Tibial artery (tissue), 4 donors: ENCODE measurements at regions not wholly inside any gene's neighbourhood (a gene's known extent, or its start where the extent isn't known, plus 50 kb on each side); places are given as distances from the start of the nearest gene placed in this dataset.

Experiments used
- DNase-seq, 2 donors: peaks; one replicate each; pipeline ENCODE4 v3.0.0-alpha.2; 2019
- H3K27ac ChIP-seq, 2 donors: fragments of 200-600 bp; sonication (generic) in 1 of 2; 1 replicate in 1 of 2; 2 replicates in 1 of 2; pipeline ENCODE4 v1.5.1; 2018 to 2019; ENCODE audit warnings: mild to moderate bottlenecking in 1 of 2
- H3K27me3 ChIP-seq, 2 donors: fragments of 200-600 bp; sonication (generic) in 1 of 2; one replicate each; pipeline versions ENCODE4 v1.5.1 to v1.6.0; 2016 to 2019
- H3K36me3 ChIP-seq, 3 donors: fragments of 200-600 bp; sonication (generic) in 2 of 3; one replicate each; pipeline ENCODE4 v1.5.1; 2016 to 2019; ENCODE audit warnings: mild to moderate bottlenecking in 2 of 3
- H3K4me1 ChIP-seq, 4 donors: fragments of 200-600 bp; sonication (generic) in 2 of 4; 1 replicate in 3 of 4; 2 replicates in 1 of 4; pipeline ENCODE4 v1.5.1; 2016 to 2019
- H3K4me3 ChIP-seq, 2 donors: fragments of 200-600 bp; sonication (generic) in 1 of 2; 1 replicate in 1 of 2; 2 replicates in 1 of 2; pipeline ENCODE4 v1.5.1; 2018 to 2019; ENCODE audit warnings: mild to moderate bottlenecking in 2 of 2
- H3K9me3 ChIP-seq, 3 donors: fragments of 200-600 bp; sonication (generic) in 1 of 3; one replicate each; pipeline ENCODE4 v1.5.1; 2016 to 2019
- CTCF ChIP-seq, 2 experiments: fragments of 200-600 bp in 1 of 2; fragments of 450-650 bp in 1 of 2; IDR thresholded peaks; one replicate each; pipeline ENCODE4 v1.5.1; 2017 to 2019; ENCODE audit warnings: antibody characterized with exemption in 2 of 2, mild to moderate bottlenecking in 1 of 2, moderate library complexity in 1 of 2
- intact Hi-C: fragments of 100-400 bp; cut with DNase I; formaldehyde crosslinking; loops from one replicate; pipeline ENCODE4 v1.15.0; 2023; ENCODE audit warnings: low total_unique reads

GRCh38 chr5:112635771-112636731 is 101.6 kb upstream of the APC start:
- DNase-seq: no peak
- no peak for TF ChIP-seq CTCF (IDR thresholded peaks at IDR 0.05)
- no peaks in the 10 kb centered on the region for H3K9me3 ChIP-seq
- H3K4me3 ChIP-seq: no peak overlapping the region
- no peaks in the 10 kb centered on the region for H3K27me3 ChIP-seq
- H3K36me3 ChIP-seq: no peaks in the 10 kb centered on the region
- intact Hi-C loops: no loop called here
- H3K27ac ChIP-seq: no peak overlapping the region
- H3K4me1 ChIP-seq: no peaks in the 10 kb centered on the region

- Histone ChIP-seq H3K4me3 (no peak overlapping the region), H3K27ac (no peak overlapping the region), H3K4me1 (no peaks in the 10 kb centered on the region), H3K36me3 (no peaks in the 10 kb centered on the region), H3K27me3 (no peaks in the 10 kb centered on the region), H3K9me3 (no peaks in the 10 kb centered on the region)
- no peak for TF ChIP-seq CTCF (IDR thresholded peaks at IDR 0.05)
- no peak for DNase-seq
- intact Hi-C loops: no loop called here
Measured at GRCh38 chr5:112636751-112637150, 100.9 kb upstream of the APC start.

- Histone ChIP-seq H3K27me3 (no peaks in the 10 kb centered on the region), H3K4me1 (no peaks in the 10 kb centered on the region), H3K27ac (no peak overlapping the region), H3K36me3 (no peaks in the 10 kb centered on the region), H3K9me3 (no peaks in the 10 kb centered on the region), H3K4me3 (no peak overlapping the region)
- intact Hi-C loops: no loop called here
- DNase-seq: no peak
- no peak for TF ChIP-seq CTCF (IDR thresholded peaks at IDR 0.05)
Measured at GRCh38 chr5:112637343-112637742, 100.3 kb upstream of the APC start.

- Histone ChIP-seq H3K4me1 (no peaks in the 10 kb centered on the region), H3K4me3 (no peak overlapping the region), H3K9me3 (no peaks in the 10 kb centered on the region), H3K36me3 (no peaks in the 10 kb centered on the region), H3K27ac (no peak overlapping the region), H3K27me3 (no peaks in the 10 kb centered on the region)
- no peak for DNase-seq
- no peak for TF ChIP-seq CTCF (IDR thresholded peaks at IDR 0.05)
- intact Hi-C loops: no loop called here
Measured at GRCh38 chr5:112640546-112640945, 97.1 kb upstream of the APC start.

GRCh38 chr5:112641515-112642110 is 96.1 kb upstream of the APC start:
- intact Hi-C loops: no loop called here

More at GRCh38 chr5:112641515-112642110, 96.1 kb upstream of the APC start:
- no peak overlapping the region for H3K4me3 ChIP-seq
- TF ChIP-seq CTCF (IDR thresholded peaks at IDR 0.05): no peak
- DNase-seq: no peak
- no peaks in the 10 kb centered on the region for H3K9me3 ChIP-seq
- H3K27me3 ChIP-seq: no peaks in the 10 kb centered on the region
- no peaks in the 10 kb centered on the region for H3K36me3 ChIP-seq
- no peak overlapping the region for H3K27ac ChIP-seq
- no peaks in the 10 kb centered on the region for H3K4me1 ChIP-seq
